Colonic mucosa (tissue), 4 donors: ENCODE measurements at regions not wholly inside any gene's neighbourhood (a gene's known extent, or its start where the extent isn't known, plus 50 kb on each side); places are given as distances from the start of the nearest gene placed in this dataset.

ENCODE experiments used
- DNase-seq: peaks from one replicate; pipeline ENCODE4 v3.0.0-alpha.2; 2020
- H3K27ac ChIP-seq: fragments of 200-600 bp; one replicate; pipeline ENCODE4 v1.8.0; 2021
- H3K27me3 ChIP-seq: fragments of 200-600 bp; one replicate; pipeline ENCODE4 v1.8.0; 2021
- H3K36me3 ChIP-seq: fragments of 200-600 bp; one replicate; pipeline ENCODE4 v1.8.0; 2021
- H3K4me1 ChIP-seq: fragments of 200-600 bp; one replicate; pipeline ENCODE4 v1.8.0; 2021; ENCODE audit warnings: mild to moderate bottlenecking
- H3K4me3 ChIP-seq: fragments of 200-600 bp; one replicate; pipeline ENCODE4 v1.8.0; 2021
- H3K9ac ChIP-seq, 2 donors: one replicate each; pipeline ENCODE4 v1.7.0; 2013; ENCODE audit warnings: control low read depth in 2 of 2, low read depth in 2 of 2, low read length in 2 of 2
- H3K9me3 ChIP-seq: fragments of 200-600 bp; one replicate; pipeline ENCODE4 v1.8.0; 2021
- CTCF ChIP-seq: fragments of 200-600 bp; IDR thresholded peaks from one replicate; pipeline ENCODE4 v1.8.0; 2022; ENCODE audit warnings: antibody characterized with exemption, mild to moderate bottlenecking
- intact Hi-C: fragments of 100-400 bp; cut with DNase I; formaldehyde crosslinking; loops from one replicate; pipeline ENCODE4 v1.14.1; 2022
- donor health status: healthy.
- donor health status: DM: no; HTN: no; CAD: no.
- donor health status: DM: no; HTN: no; CAD: no.

GRCh38 chr2:134143568-134143967, 110.3 kb upstream of the MGAT5 start:
- Histone ChIP-seq H3K4me3 (no peak overlapping the region), H3K9ac (no peak overlapping the region), H3K27me3 (no peaks in the 10 kb centered on the region), H3K9me3 (no peaks in the 10 kb centered on the region), H3K36me3 (no peaks in the 10 kb centered on the region), H3K4me1 (peaks cover 15% of the 10 kb centered on the region), H3K27ac (no peak overlapping the region)
- DNase-seq = no peak
- intact Hi-C loops = no loop called here
- TF ChIP-seq CTCF = no peak

GRCh38 chr2:134144081-134144596, 109.7 kb upstream of the MGAT5 start:
- Histone ChIP-seq H3K36me3 (no peaks in the 10 kb centered on the region), H3K9ac (no peak overlapping the region), H3K27me3 (no peaks in the 10 kb centered on the region), H3K27ac (no peak overlapping the region), H3K9me3 (no peaks in the 10 kb centered on the region), H3K4me3 (no peak overlapping the region), H3K4me1 (peaks cover 14% of the 10 kb centered on the region)
- no peak for DNase-seq
- no peak for TF ChIP-seq CTCF
- intact Hi-C loops = no loop called here

GRCh38 chr2:134144651-134145050, 109.2 kb upstream of the MGAT5 start:
- Histone ChIP-seq H3K36me3 (no peaks in the 10 kb centered on the region), H3K4me3 (no peak overlapping the region), H3K9me3 (no peaks in the 10 kb centered on the region), H3K27me3 (no peaks in the 10 kb centered on the region), H3K4me1 (peaks cover 9% of the 10 kb centered on the region), H3K27ac (no peak overlapping the region), H3K9ac (no peak overlapping the region)
- DNase-seq = no peak
- intact Hi-C loops = no loop called here
- no peak for TF ChIP-seq CTCF

DNA sequence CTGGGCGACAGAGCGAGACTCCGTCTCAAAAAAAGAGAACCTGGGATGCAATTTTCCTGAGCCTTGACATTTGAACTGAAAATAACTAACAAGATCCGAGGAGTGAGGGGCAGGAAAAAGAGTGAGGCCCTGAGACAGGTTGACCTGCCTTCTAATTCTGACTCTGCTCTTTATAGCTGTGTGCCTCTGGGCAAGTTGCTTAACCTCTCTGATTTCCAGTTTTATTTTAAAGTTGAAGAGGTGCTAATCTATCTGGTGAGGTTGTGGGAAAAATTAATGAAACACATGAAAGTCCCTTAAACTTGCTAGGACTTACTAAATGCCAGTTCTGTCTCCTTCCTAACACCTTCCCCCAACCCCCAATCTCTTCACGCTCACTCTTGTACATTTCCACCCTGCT, 108.4 kb upstream of the MGAT5 start:
- Histone ChIP-seq H3K27me3 (no peaks in the 10 kb centered on the region), H3K9me3 (no peaks in the 10 kb centered on the region), H3K9ac (no peak overlapping the region), H3K36me3 (no peaks in the 10 kb centered on the region), H3K4me1 (peaks cover 6% of the 10 kb centered on the region), H3K27ac (no peak overlapping the region), H3K4me3 (no peak overlapping the region)
- DNase-seq = no peak
- intact Hi-C loops = no loop called here
- no peak for TF ChIP-seq CTCF

DNA sequence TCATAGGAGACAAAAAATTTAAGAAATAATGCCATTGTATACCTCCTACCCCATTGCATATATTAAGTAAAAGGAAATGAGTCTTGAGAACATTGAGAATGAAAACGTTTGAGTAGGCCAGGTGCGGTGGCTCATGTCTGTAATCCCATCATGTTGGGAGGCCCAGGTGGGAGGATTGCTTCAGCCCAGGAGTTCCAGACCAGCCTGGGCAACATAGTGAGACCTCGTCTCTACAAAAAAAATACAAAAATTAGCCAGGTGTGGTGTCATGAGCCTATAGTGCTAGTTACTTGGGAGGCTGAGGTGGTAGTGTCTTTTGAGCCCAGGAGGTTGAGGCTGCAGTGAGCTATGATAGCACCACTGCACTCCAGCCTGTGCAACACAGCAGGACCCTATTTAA, 107.7 kb upstream of the MGAT5 start:
- H3K9me3 ChIP-seq = no peaks in the 10 kb centered on the region
- no peak overlapping the region for H3K27ac ChIP-seq
- TF ChIP-seq CTCF = no peak
- intact Hi-C loops = no loop called here
- H3K4me3 ChIP-seq = no peak overlapping the region
- no peaks in the 10 kb centered on the region for H3K36me3 ChIP-seq
- DNase-seq = no peak
- H3K9ac ChIP-seq = no peak overlapping the region
- H3K27me3 ChIP-seq = no peaks in the 10 kb centered on the region
- H3K4me1 ChIP-seq = peaks cover 4% of the 10 kb centered on the region

DNA sequence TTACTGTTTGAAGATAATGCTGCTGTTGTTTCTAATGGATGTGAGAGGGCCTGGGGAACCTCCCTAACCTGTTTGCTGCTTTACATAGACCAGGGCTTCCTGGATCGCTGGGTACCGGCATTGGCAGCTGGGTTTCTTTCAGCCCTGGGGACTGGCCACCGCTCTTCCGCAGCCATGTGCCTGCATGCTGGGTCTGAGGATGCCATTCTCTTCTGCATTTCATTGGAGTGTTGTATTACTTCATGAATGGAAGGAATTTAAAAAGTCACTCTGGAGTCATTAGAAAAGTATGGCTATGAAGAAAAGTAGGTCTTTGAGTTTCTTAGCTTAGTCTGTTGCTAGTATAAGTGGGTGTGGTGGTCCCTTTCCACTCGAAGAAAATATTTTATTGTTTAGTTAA, 107.3 kb upstream of the MGAT5 start:
- Histone ChIP-seq H3K4me1 (peaks cover 3% of the 10 kb centered on the region), H3K9me3 (no peaks in the 10 kb centered on the region), H3K27ac (no peak overlapping the region), H3K9ac (no peak overlapping the region), H3K4me3 (no peak overlapping the region), H3K27me3 (no peaks in the 10 kb centered on the region), H3K36me3 (no peaks in the 10 kb centered on the region)
- intact Hi-C loops = no loop called here
- TF ChIP-seq CTCF = no peak
- DNase-seq = no peak
